K562 (cell line): ENCODE measurements at regions not wholly inside any gene's neighbourhood (a gene's known extent, or its start where the extent isn't known, plus 50 kb on each side); places are given as distances from the start of the nearest gene placed in this dataset.

Experiments used
- BCL6 ChIP-seq: fragments of 250-450 bp; sonication (Bioruptor Pico); IDR thresholded peaks from 2 replicates; pipeline ENCODE4 v1.4.0; 2020
- BHLHE40 ChIP-seq: IDR thresholded peaks from 2 replicates; pipeline ENCODE4 v1.6.1; 2011; ENCODE audit warnings: low read length, improper control_type of control experiment
- CBX8 ChIP-seq: fragments of 200-600 bp; sonication (generic); IDR thresholded peaks from 2 replicates; pipeline ENCODE4 v1.6.1; 2012; ENCODE audit warnings: borderline replicate concordance, mixed run types, low read depth, mild to moderate bottlenecking, moderate library complexity, mixed read lengths, low read length, control low read depth, inconsistent platforms; ENCODE audit not compliant: poor library complexity, severe bottlenecking; ENCODE audit errors: extremely low read depth
- EGR1 ChIP-seq: fragments of 450-650 bp; conservative IDR thresholded peaks from 2 replicates; pipeline ENCODE4 v1.6.1; 2017; ENCODE audit warnings: mild to moderate bottlenecking
- EP300 ChIP-seq: IDR thresholded peaks from 2 replicates; pipeline ENCODE4 v1.6.1; 2012; ENCODE audit warnings: low read length, improper control_type of control experiment
- JUND ChIP-seq, 2 experiments: IDR thresholded peaks; 2 replicates in 1 of 2; 3 replicates in 1 of 2; pipeline ENCODE4 v1.6.1; 2011; ENCODE audit warnings: borderline replicate concordance in 2 of 2, low read depth in 2 of 2, low read length in 2 of 2, improper control_type of control experiment in 1 of 2, missing biosample characterization in 1 of 2, missing genetic modification characterization in 1 of 2, missing genetic modification reagents in 1 of 2
- MAFK ChIP-seq: IDR thresholded peaks from 2 replicates; pipeline ENCODE4 v1.6.1; 2011; ENCODE audit warnings: low read length, improper control_type of control experiment
- POLR2AphosphoS5 ChIP-seq: IDR thresholded peaks from 2 replicates; pipeline ENCODE4 v1.6.1; 2011; ENCODE audit warnings: mild to moderate bottlenecking, low read depth, low read length, moderate library complexity; ENCODE audit not compliant: control insufficient read depth, insufficient read depth
- RHOXF2B ChIP-seq: fragments of 250-450 bp; sonication (Bioruptor Pico); conservative IDR thresholded peaks from 2 replicates; pipeline ENCODE4 v1.5.1; 2021
- TAF1 ChIP-seq: IDR thresholded peaks from 2 replicates; pipeline ENCODE4 v1.6.1; 2011; ENCODE audit warnings: mild to moderate bottlenecking, low read length, moderate library complexity; ENCODE audit not compliant: insufficient read depth, control insufficient read depth, severe bottlenecking; ENCODE audit errors: extremely low read depth
- ZBTB33 ChIP-seq: sonication (generic); formaldehyde crosslinking; IDR thresholded peaks from 2 replicates; pipeline ENCODE4 v1.8.1; 2023; ENCODE audit warnings: mild to moderate bottlenecking, missing genetic modification reagents
- ZNF766 ChIP-seq: fragments of 200-800 bp; sonication (Bioruptor generic); conservative IDR thresholded peaks from 2 replicates; pipeline ENCODE4 v1.6.1; 2016; ENCODE audit warnings: missing genetic modification characterization, missing compliant biosample characterization
- TF ChIP-seq, protein P1 (sequence below), 2 experiments: fragments of 450-650 bp; conservative IDR thresholded peaks; 2 replicates each; pipeline ENCODE4 v1.6.1; 2017; ENCODE audit warnings: mild to moderate bottlenecking in 2 of 2, moderate library complexity in 2 of 2

DNA sequence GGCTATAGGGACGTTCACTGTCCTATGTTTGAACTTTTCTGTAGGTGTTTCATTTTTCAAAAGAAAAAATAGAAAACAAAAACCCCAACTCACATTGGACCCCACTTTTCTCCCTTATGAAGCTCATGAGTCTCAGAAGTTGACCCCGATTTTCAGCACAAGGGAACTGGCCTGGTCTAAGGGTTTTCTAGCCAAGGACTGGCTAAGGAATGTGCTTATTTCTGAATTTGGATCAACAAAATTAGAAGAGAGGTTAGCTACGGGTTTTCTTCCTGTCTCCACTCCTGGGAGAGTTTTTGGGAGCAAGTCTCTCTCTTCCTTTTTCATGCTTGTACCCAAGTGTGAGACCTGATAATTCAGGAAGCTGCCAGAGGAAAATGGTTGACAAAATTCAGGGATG is 453.2 kb downstream of the KLF12 start:
- TF ChIP-seq ZBTB33 (CRISPR knock-in tag) (no peak), POLR2AphosphoS5 (no peak), MAFK (no peak), EP300 (no peak), EGR1 (no peak), BHLHE40 (no peak), ZNF766 (no peak), BCL6 (CRISPR knock-in tag) (no peak), CBX8 (no peak), TAF1 (no peak), RHOXF2B (CRISPR knock-in tag) (no peak), JUND (IDR thresholded peaks at IDR 0.05; ENCODE audit: borderline replicate concordance, low read depth, low read length) (no peak), JUND (tag; IDR thresholded peaks at IDR 0.05; ENCODE audit: borderline replicate concordance, low read depth, low read length) (no peak)
- TF ChIP-seq, protein P1, sequence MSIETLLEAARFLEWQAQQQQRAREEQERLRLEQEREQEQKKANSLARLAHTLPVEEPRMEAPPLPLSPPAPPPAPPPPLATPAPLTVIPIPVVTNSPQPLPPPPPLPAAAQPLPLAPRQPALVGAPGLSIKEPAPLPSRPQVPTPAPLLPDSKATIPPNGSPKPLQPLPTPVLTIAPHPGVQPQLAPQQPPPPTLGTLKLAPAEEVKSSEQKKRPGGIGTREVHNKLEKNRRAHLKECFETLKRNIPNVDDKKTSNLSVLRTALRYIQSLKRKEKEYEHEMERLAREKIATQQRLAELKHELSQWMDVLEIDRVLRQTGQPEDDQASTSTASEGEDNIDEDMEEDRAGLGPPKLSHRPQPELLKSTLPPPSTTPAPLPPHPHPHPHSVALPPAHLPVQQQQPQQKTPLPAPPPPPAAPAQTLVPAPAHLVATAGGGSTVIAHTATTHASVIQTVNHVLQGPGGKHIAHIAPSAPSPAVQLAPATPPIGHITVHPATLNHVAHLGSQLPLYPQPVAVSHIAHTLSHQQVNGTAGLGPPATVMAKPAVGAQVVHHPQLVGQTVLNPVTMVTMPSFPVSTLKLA (conservative IDR thresholded peaks at IDR 0.05): no peak
